GM18907 (cell line): ENCODE measurements at regions not wholly inside any gene's neighbourhood (a gene's known extent, or its start where the extent isn't known, plus 50 kb on each side); places are given as distances from the start of the nearest gene placed in this dataset.

Source experiments
- ATAC-seq: cut with Tn5 transposase; IDR thresholded peaks from one replicate; pipeline ENCODE4 v1.9.1; 2021; ENCODE audit warnings: mild to moderate bottlenecking, moderate library complexity; ENCODE audit not compliant: unreplicated experiment

DNA sequence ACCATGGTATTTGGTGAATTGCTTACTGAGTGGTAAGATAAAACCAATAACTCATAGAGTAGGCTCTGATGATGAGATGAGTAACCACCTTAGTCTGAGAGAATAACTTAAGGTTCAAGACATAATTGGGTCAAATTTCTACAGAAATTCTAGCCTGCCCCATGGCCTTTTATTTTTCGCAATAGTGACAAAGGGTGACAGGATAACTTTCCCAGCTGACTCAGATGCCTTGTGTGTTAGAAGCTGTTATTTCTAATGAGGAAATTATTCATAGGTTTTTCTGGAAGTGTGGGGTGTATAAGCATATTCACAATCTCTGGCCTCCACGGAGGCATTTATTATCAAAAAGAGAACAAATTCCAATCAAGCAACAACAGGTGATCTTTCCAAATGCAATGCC, 159.0 kb downstream of the NUP35 start:
- no peak for ATAC-seq

DNA sequence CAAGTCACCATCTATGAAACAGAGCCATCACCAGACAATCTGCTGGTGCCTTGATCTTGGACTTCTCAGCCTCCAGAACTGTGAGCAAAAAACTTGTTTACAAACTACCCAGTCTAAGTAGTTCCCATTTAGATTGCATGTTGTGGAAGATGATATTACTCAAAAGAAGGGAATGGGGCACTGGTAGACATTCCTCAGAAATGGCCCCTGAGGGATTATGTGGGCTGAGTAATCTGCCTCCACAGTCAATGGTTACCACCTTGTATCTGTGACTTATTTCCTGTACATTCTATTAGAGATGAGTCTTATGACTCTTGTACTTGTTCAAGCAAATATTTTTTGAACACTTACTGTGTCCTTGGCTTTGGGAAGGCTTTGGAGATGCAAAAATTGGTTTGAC, 160.4 kb downstream of the NUP35 start:
- ATAC-seq: no peak

DNA sequence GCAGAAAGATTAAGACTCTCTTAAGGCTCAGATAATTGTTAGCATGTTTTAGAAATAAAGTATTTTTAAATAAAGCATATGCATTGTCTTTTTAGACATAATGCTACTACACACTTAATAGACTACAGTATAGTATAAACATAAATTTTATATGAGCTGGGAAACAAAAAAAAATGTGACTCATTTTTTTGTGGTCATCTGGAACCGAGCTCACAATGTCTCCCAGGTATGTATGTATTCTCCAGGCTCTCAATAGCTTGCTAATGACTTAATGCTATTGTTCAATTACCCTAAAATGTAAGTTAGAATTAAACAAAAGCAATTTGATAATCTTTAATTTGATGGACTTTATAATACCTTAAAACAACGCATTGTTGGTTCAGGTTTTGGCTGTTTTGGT, 167.2 kb downstream of the NUP35 start:
- ATAC-seq: no peak

DNA sequence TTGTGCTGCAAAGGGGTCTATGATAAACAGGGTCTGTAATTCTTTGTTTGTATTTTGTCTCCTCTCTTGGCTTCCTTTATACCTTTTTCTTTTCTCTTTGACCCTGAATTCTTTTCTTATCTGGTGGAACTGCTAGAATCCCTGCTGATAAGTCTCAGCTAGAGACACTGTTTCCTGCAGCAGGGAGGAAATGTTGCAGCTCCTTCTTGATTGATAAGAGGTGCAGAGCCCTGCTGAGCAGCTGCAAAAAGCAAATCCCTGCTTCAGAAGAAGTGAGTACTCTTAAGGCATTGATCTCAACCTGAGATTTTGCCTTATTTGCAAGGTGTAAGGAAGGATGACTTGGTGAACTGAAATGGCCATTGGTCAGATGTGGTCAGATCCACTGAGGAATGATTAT, 167.8 kb downstream of the NUP35 start:
- no peak for ATAC-seq

DNA sequence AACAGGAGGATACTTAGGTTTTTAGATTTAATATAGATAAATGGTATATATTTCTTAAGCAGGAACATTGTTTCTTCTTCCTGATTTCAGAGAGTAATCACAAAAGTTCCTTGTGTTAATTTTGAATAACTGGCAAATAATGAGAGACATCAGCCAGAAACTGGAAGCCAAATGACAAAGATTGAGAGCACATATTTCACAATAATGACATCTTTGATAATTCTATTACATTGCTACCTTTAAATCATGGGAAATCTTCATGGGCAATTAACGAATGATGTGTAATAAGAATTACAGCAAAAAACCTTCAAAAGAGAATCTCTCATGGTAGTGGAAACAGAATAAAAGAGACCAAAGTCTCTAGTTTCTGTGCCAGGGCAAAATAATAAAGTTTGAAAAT, 215.1 kb downstream of the NUP35 start:
- no peak for ATAC-seq

DNA sequence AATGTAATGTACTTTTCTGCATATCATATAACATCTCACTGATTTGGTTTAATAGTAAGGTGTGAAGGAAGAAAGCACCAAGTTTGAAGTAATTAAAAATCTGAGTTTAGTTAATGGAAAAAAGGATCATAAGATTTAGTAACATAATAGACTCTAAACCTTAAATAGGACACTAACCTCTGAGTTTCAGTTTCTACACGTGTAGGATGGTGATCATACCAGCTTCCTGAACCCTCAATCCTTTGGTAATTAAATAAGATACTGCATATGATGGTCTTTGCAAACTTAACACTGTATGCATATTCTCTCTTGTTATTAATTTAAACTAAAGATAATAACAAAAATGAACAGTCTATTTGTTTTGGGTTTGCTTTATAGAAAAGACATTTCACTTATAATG, 216.8 kb downstream of the NUP35 start:
- ATAC-seq: no peak

DNA sequence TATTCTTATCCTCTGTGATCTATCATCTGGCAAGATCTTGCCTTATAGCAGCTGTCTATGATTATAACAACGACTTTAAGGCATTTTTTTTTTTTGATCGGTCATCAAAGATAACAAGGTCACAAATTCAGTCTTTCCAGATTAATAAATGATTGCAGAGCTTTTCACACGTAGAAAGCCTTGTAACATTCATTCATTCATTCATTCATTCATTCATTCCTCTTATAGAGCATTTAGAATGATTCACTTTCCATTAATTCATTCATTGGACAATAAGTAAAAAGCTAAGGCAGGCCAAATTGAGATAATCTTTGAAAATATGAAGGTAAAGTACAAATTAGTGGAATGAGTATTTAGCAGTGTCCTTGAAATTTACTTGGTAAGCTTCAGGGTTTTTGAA, 223.7 kb downstream of the NUP35 start:
- ATAC-seq: no peak

DNA sequence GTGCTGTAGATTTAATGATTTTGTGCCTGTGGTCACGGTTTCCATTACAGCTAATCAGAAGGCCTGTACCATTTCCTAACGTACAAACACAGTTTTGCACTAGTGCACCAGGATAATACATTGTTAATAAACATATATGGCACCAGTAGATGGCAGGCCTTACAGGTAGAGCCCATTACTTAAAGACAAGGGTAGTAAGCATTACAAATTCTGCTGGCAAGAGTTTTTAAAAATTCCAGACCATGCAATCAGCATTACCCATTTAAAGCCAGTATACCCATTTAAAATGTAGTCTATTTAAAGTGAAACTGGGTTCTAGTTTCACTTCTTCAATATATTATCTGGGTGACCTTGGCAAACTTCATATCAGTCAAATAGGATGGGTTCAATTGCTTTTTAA, 224.2 kb downstream of the NUP35 start:
- peak; percentile 86 for ATAC-seq

DNA sequence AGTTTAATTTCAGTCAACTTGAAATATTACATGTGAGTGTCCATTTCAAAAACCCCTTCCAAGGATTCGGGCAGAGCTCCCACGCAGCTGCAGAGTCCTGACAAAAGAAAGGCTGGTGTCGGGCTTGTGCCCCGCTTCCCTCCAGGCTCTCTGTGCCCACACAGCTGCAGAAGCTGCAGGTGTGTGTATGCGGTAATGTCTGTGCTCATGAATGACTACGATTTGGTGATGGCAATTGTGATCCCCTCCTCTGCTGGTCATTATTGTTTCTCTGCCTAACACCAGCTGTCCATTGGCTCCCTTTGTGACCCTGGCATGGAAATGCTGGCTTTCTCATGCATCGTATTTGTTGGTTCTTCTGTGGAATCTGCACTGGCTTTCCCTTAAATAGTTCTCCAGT, 224.8 kb downstream of the NUP35 start:
- peak; percentile 63 for ATAC-seq

DNA sequence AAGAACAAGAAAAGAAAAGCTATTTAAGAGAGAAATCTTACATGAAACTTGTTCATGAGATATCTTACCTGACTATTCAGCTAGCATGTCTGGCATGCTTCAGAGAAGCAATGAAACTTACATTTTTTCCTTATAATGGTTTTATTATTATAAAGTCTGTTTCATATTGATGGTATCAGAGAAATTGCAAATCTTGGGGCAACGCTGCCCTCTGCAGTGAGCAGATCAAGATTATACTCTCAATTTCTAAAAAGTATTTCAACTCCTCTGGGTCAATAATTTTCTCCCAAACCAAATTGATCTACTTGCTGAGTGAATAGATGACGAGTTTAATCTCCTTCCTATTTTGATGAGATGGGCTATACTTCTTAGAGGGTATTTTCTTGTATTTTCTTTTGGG, 235.6 kb downstream of the NUP35 start:
- no peak for ATAC-seq

DNA sequence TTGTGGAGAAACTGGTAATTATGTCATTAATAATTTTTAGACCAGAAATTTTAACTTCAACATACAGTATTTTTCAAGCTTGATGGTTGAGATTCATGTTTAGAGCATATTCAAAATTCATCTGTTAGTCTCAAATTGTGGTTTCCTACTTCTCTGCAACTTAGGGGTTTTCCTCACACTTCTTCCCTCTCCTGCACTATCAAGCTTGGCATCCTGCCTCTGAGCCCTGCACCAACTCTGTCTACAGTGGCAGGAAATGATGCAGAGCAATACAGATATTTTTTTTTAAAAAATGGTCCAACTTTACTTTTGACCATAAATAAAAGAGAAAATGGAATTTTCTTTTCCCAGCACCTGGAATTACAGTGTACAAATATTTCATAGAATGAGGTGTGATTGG, 247.3 kb downstream of the NUP35 start:
- peak; percentile 93 for ATAC-seq

DNA sequence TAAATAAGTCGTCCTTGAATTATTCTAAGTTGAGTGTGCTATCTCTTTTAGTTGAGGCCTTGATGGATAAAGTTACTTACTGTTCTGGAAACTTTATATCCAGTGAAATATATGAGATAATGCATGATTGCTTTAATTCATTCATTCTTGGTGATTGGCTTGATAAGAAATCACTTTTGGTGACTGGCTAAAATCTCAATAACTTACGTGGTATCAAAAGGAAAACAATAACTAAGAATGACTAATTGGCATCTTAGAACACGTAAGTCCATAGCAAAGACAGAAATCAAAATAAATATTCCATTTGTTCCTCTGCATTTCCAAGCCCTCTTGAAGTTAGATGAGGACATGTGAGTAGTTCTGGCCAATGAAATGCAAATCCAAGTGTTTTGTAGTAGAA, 251.6 kb downstream of the NUP35 start:
- ATAC-seq: no peak

DNA sequence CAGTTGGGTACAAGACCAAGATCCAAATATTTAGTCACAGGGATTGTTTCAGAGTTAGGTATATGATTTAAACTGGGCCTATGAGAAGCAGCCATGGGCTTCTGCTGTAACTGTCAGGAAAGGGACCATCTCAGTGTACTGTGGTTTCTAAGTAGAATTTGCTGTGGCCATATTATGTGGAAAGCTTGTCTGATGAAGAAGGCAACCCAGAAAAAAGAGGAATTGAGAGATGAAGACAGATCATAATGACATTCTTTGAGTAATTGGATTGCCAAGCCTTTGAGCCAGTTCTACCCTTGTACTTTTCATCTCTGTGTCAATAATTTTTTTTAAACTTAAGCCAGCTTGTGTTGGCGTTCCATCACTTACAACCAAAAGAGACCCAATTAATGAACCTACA, 259.6 kb downstream of the NUP35 start:
- peak; percentile 67 for ATAC-seq

DNA sequence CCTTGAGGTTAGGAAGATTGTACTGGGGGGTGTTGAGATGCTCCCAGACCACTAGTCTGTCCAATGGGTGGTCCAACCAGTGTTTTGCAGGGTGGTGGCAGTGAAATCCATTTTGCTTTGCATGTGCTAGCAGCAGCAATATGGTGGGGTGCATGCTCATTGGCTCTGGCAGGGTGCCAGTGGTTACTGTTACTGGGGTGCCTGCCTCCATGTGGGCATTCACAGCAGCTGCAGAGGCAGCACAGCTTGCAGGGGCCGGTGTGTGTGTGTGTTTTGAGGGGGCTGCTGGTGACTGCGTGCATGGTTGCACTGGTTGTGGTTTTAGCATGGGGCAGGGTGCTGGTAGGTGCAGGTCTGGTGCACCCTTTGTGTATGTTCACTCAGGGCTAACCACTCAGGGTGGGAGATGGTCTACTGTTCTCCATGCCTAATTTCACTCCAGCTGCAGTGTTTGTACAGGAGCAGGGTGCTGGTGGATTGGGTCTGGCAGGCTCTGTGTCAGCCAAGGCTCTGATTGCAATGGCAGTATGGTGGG, 265.4 kb downstream of the NUP35 start:
- no peak for ATAC-seq

DNA sequence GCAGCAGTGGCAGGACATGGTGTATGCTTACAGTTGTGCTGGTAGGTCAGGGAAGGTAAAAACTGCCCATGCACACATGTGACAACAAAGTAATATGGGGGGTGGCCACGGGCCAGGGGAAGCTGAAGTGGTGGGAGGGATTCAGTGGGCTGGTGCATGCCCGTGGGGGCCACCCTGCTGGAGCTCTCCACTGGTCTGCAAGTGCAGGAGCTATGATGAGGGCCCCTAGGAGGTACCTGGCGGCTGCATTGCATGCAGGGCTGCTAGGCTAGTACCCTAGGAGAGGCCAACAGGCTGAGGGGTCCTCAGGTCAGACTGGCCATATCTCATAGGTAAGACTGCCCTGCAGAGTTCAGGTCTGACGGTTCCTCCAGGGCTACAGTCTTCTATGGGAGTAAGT, 265.9 kb downstream of the NUP35 start:
- no peak for ATAC-seq

DNA sequence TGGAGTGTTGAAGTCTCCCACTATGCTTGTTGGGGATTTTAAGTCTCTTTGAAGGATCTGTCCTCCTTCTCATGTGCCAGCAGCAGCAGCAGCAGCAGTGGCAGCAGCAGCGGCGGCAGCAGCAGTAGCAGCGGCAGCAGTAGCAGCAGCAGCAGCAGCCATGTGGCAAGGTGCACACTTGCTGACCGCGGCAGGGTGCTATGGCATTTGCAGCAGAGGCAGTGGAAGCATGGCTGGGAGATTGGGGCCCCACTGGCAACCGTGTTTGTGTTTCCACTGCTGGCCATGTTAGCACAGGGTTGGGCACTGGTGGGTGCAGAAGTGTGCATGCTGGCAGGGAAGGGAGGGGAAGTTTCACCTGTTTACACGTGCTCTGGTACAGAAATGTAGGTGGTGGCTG, 280.1 kb downstream of the NUP35 start:
- no peak for ATAC-seq

DNA sequence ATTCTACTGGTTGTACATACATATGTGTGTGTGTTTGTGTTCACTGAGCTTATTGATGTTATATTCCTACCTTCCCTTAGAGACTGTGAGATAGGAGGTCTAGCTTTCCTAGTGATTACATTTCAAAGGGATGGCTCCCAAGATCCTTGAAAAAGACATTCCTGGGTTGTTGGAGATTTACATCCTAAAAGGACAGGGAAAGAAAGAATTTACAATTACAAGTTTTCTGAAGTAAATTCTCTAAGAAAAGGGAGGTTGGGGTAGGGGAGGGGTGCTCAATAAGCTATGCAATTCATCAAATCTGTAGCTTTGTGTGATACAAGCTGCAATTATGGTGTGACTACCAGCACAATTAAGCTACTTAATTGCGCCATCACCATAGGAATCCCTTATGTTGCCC, 284.3 kb downstream of the NUP35 start:
- no peak for ATAC-seq

DNA sequence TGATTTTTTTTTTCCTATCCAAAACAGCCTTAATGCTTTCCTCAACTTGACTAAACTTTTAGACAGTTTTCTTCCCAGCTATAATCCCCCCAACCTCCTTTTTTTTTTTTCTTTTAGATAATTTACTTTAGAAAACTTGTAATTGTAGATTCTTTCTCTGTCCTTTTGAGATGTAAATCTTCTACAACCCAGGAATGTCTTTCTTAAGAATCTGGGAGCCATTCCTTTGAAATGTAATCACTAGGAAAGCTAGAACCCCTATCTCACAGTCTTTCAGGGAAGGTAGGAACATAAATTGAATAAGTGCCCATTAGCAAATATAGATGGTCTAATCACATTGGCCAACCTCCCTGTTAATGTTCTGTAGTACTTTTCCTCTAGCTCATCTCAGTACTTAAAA, 285.4 kb downstream of the NUP35 start:
- ATAC-seq: no peak

DNA sequence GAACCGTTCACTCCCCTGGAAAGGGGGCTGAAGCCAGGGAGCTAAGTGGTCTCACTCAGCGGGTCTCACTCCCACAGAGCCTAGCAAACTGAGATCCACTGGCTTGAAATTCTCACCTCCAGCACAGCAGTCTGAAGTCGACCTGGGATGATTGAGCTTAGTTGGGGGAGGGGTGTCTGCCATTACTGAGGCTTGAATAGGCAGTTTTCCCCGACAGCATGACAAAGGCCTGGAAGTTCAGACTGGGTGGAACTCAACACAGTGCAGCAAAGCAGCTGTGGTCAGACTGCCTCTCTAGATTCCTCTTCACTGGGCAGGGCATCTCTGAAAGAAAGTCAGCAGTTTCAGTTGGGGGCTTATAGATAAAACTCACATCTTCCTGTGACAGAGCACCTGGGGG, 292.5 kb downstream of the NUP35 start:
- ATAC-seq: no peak

DNA sequence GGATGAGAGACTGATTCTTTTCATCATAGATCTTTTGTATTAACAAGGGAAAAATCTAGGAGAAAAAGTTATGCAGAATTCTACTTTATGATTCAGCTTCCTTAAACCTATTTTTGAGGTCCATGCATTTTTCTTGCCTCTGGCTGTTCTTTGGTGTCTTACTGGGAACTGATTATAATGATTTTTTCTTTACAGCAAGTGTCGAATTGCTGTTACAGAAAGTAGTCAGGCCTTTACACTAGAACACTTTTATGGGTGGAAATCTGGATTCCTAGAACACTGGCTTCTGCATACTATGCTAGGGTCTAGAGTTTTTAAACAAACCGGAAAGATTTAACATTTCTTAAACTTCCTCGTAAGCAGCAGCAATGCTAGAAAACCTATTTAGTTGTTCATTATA, 302.6 kb downstream of the NUP35 start:
- no peak for ATAC-seq

DNA sequence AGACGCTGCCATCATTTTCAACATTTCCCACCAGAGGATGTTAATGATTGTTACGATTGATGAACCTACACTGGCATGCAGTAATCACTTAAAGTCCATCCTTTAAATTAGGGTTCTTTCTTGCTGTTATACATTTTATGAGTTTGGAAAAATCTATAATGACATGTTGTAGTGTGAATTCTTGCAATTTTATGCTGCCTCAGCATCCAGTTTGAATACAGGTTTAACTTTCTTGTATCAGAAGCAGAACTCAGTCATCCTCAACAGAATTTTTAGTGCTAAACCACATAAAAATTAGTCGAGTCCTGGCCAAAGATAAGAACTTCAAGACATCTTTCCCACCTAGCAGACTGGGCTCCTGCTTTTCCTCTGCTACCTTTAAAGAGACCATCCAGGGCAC, 303.3 kb downstream of the NUP35 start:
- no peak for ATAC-seq

DNA sequence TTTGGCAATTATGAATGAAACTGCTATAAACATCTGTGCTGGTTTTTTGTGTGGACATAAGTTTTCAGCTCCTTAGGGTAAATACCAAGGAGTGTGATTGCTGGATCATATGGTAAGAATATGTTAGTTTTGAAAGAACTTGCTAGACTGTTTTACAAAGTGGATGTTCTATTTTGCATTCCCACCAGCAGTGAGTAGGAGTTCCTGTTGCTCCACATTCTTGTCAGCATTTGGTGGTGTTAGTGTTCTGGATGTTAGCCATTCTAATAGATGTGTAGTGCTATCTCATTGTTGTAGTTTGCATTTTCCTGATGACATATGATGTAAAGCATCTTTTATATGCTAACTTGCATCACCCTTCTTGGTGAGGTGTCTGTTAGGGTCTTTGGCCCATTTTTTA, 304.6 kb downstream of the NUP35 start:
- no peak for ATAC-seq

DNA sequence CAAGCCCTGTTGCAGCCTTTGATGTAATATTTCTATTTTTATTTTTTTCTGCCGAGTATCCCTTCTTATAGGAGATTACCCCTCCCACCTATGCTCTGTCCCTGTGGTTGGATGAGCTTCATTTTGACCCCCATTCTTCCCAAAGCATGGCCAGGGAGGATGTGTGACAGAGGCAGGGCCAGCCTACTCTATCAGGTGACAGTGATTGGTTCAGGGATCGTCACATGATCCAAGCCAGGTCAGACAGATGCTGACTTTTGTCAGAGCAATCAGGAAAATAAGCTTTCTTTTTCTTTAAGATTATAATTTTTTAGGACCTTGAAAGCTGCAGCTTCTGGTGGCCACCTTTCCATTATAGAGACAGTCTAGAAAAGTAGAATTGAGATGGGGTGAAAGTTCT, 314.3 kb downstream of the NUP35 start:
- ATAC-seq: no peak

DNA sequence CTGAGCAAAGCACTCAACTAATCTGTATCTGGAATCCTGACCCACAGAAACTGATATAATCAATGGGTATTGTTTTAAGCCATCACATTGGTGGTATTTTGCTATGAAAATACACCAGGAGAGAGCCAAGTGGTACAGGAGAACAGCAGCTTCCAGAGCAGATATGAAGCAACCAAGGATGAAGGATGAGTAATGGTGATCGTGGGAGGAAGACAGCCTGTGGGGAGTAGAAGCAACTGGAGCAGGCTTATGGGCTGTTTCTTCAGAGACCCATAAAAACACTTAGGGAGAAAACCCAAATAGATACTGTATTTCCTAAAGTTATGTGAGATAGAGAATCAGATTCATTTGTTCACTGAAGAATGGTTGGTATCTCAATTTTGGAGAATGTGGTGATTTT, 330.8 kb downstream of the NUP35 start:
- ATAC-seq: no peak
